HEK293 (cell line): ENCODE measurements at regions not wholly inside any gene's neighbourhood (a gene's known extent, or its start where the extent isn't known, plus 50 kb on each side); places are given as distances from the start of the nearest gene placed in this dataset.

ENCODE experiments used
- CTCF ChIA-PET: fragments of 350-600 bp; formaldehyde crosslinking; extraction: SDS; loops from one replicate; lab custom pipeline; 2021; ENCODE audit warnings: antibody characterized with exemption; lab: Yijun Ruan, JAX
- POLR2A ChIA-PET: fragments of 300-600 bp; formaldehyde crosslinking; extraction: SDS; loops from one replicate; lab custom pipeline; 2020; ENCODE audit warnings: antibody characterized with exemption, inconsistent platforms; lab: Yijun Ruan, JAX
- H3K27ac ChIP-seq: fragments of 200-500 bp; sonication (Bioruptor generic); 2 replicates; pipeline ENCODE4 v1.5.1; 2014; ENCODE audit warnings: low read depth, low read length, control low read depth, inconsistent platforms; ENCODE audit errors: extremely low read depth
- H3K36me3 ChIP-seq, 2 experiments: fragments of 200-500 bp in 1 of 2; sonication (Bioruptor generic) in 1 of 2; 1 replicate in 1 of 2; 2 replicates in 1 of 2; pipeline ENCODE4 v1.5.1; 2014 to 2017; ENCODE audit warnings: inconsistent platforms in 2 of 2, low read length in 2 of 2; ENCODE audit not compliant: control insufficient read depth in 2 of 2, insufficient read depth in 1 of 2
- H3K4me1 ChIP-seq: fragments of 200-500 bp; sonication (Bioruptor generic); 2 replicates; pipeline ENCODE4 v1.5.1; 2014; ENCODE audit warnings: mild to moderate bottlenecking, low read length, inconsistent platforms; ENCODE audit not compliant: control insufficient read depth, insufficient read depth
- H3K4me3 ChIP-seq: 2 replicates; pipeline ENCODE4 v1.5.1; 2011; ENCODE audit warnings: low read depth, mild to moderate bottlenecking, control low read depth, low read length, moderate library complexity
- H3K9me3 ChIP-seq: fragments of 200-500 bp; sonication (Bioruptor generic); 2 replicates; pipeline ENCODE4 v1.5.1; 2014; ENCODE audit warnings: low read depth, low read length, inconsistent platforms; ENCODE audit not compliant: control insufficient read depth, insufficient read depth
- GLI2 ChIP-seq: fragments of 450-650 bp; formaldehyde crosslinking; IDR thresholded peaks from 2 replicates; pipeline ENCODE4; 2017; ENCODE audit warnings: missing biosample characterization, missing genetic modification characterization, low read depth, borderline replicate concordance
- INSM2 ChIP-seq: fragments of 450-650 bp; formaldehyde crosslinking; IDR thresholded peaks from 2 replicates; pipeline ENCODE4 v1.5.1; 2016; ENCODE audit warnings: missing biosample characterization, missing genetic modification characterization
- KLF16 ChIP-seq: fragments of 450-650 bp; formaldehyde crosslinking; IDR thresholded peaks from 2 replicates; pipeline ENCODE4 v1.5.1; 2017; ENCODE audit warnings: missing biosample characterization, missing genetic modification characterization
- REPIN1 ChIP-seq: fragments of 450-650 bp; formaldehyde crosslinking; IDR thresholded peaks from 2 replicates; pipeline ENCODE4 v1.5.1; 2017; ENCODE audit warnings: missing biosample characterization, missing genetic modification characterization, low read depth
- REST ChIP-seq: fragments of 450-650 bp; formaldehyde crosslinking; IDR thresholded peaks from 2 replicates; pipeline ENCODE4 v1.5.1; 2016; ENCODE audit warnings: missing biosample characterization, missing genetic modification characterization
- ZBTB49 ChIP-seq: fragments of 450-650 bp; formaldehyde crosslinking; IDR thresholded peaks from 2 replicates; pipeline ENCODE4 v1.5.1; 2016; ENCODE audit warnings: missing biosample characterization, missing genetic modification characterization, low read depth
- ZFP69B ChIP-seq: fragments of 450-650 bp; formaldehyde crosslinking; IDR thresholded peaks from 2 replicates; pipeline ENCODE4 v1.5.1; 2016; ENCODE audit warnings: missing biosample characterization, missing genetic modification characterization
- ZNF112 ChIP-seq: fragments of 450-650 bp; formaldehyde crosslinking; IDR thresholded peaks from 2 replicates; pipeline ENCODE4 v1.5.0; 2017; ENCODE audit warnings: missing biosample characterization, missing genetic modification characterization
- ZNF211 ChIP-seq: fragments of 450-650 bp; formaldehyde crosslinking; IDR thresholded peaks from 2 replicates; pipeline ENCODE4 v1.5.1; 2016; ENCODE audit warnings: low read depth, missing biosample characterization, missing genetic modification characterization
- ZNF221 ChIP-seq: fragments of 450-650 bp; formaldehyde crosslinking; IDR thresholded peaks from 2 replicates; pipeline ENCODE4 v1.5.1; 2017; ENCODE audit warnings: missing biosample characterization, missing genetic modification characterization, borderline replicate concordance
- ZNF350 ChIP-seq: fragments of 450-650 bp; formaldehyde crosslinking; IDR thresholded peaks from 2 replicates; pipeline ENCODE4 v1.5.0; 2017; ENCODE audit warnings: missing biosample characterization, mild to moderate bottlenecking, missing genetic modification characterization
- ZNF394 ChIP-seq: fragments of 450-650 bp; formaldehyde crosslinking; IDR thresholded peaks from 2 replicates; pipeline ENCODE4 v1.5.1; 2016; ENCODE audit warnings: missing biosample characterization, missing genetic modification characterization, mild to moderate bottlenecking, moderate library complexity, borderline replicate concordance
- ZNF549 ChIP-seq: fragments of 450-650 bp; IDR thresholded peaks from 2 replicates; pipeline ENCODE4 v1.5.1; 2018; ENCODE audit warnings: missing biosample characterization, missing genetic modification characterization, mild to moderate bottlenecking, inconsistent platforms, moderate library complexity
- ZNF558 ChIP-seq: fragments of 450-650 bp; formaldehyde crosslinking; IDR thresholded peaks from 2 replicates; pipeline ENCODE4 v1.5.1; 2016; ENCODE audit warnings: missing biosample characterization, missing genetic modification characterization
- ZNF624 ChIP-seq: fragments of 450-650 bp; formaldehyde crosslinking; IDR thresholded peaks from 2 replicates; pipeline ENCODE4 v1.5.1; 2017; ENCODE audit warnings: missing biosample characterization, missing genetic modification characterization
- ZNF701 ChIP-seq: fragments of 450-650 bp; formaldehyde crosslinking; IDR thresholded peaks from 2 replicates; pipeline ENCODE4 v1.5.1; 2016; ENCODE audit warnings: missing biosample characterization, missing genetic modification characterization
- ZSCAN5A ChIP-seq: fragments of 450-650 bp; formaldehyde crosslinking; IDR thresholded peaks from 2 replicates; pipeline ENCODE4 v1.5.1; 2016; ENCODE audit warnings: missing biosample characterization, missing genetic modification characterization
- TF ChIP-seq, protein P1 (sequence below): fragments of 450-650 bp; formaldehyde crosslinking; conservative IDR thresholded peaks from 2 replicates; pipeline ENCODE4 v1.5.1; 2016; ENCODE audit warnings: low read depth, missing biosample characterization, missing genetic modification characterization

DNA sequence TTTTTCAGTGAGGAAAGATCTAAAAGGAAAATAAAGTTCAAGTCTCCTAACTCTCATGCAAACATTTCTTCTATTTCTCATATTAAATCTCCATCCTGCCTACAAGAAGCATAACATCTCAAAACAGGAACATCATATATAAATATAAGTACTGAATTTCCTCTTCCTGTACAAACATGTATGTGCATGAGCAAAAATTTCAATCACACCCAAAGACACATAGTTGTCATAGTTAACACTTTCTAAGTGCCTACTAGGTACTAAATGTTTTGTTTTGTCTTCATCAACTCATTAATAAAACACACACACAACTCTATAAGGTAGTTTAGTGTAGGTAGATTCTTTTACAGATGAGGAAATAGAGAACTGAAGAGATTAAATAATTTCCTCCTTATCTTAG is 237.1 kb upstream of the ADGRL2 start (continued):
- TF ChIP-seq ZNF701 (tag by site-specific recombination) (no peak), KLF16 (tag by site-specific recombination) (no peak), ZNF211 (no peak), ZNF221 (no peak)

DNA sequence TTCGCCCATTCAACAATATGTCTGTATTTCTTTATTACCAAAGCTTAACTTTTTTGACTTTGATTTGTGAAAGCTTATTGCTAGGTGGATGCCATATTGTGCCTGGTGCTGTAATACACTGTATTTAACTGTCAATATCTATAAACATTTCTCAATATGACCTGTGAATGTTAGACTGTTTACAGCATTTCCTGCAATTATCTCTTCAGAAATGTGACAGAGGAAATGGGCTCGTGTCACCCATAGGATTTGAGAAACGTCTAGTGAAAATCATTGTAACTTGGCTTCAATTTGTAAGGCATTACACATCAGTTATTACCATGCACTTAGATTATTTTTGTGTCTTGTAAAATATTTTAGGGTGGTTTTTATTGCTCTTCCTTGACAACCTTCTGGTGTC is 237.8 kb upstream of the ADGRL2 start:
- Histone ChIP-seq H3K4me1 (no peaks in the 10 kb centered on the region), H3K4me3 (no peak overlapping the region), H3K36me3 (no peaks in the 10 kb centered on the region), H3K27ac (no peak overlapping the region), H3K9me3 (no peaks in the 10 kb centered on the region)
- ChIA-PET CTCF (interaction anchor here (1.9 kb wide), 1 partner anchor 13 kb away, joined by 5 read pairs; no protein-coding TSS in a partner anchor), POLR2A (no interaction called here)
- no peak for TF ChIP-seq ZNF549 (tag by site-specific recombination)

DNA sequence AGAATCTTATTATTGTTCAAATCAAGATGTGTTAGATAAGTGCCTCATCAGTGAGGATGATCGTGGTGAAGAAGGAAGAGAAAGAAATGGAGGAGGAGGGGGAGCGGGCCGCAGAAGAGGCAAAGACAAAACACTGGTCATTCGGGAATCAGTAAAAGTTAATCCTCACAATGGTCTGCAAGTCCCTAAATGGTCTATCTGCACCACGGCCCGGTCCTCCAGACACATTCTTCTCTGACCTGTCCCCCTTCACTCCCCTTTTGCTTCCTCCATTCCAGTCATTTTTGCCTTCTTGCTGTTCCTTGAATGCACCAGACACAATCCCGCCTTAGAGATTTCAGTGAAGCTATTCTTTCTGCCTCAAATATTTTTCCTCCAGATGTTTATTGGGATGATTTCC is 240.1 kb upstream of the ADGRL2 start:
- ChIA-PET POLR2A (no interaction called here), CTCF (interaction anchor here (0.8 kb wide), 1 partner anchor 8 kb away, joined by 3 read pairs; no protein-coding TSS in a partner anchor)
- Histone ChIP-seq H3K9me3 (no peaks in the 10 kb centered on the region), H3K36me3 (no peaks in the 10 kb centered on the region), H3K27ac (no peak overlapping the region), H3K4me3 (no peak overlapping the region), H3K4me1 (no peaks in the 10 kb centered on the region)
- TF ChIP-seq ZSCAN5A (tag by site-specific recombination) (no peak), GLI2 (no peak), INSM2 (no peak), ZNF558 (tag by site-specific recombination) (no peak), ZNF350 (tag by site-specific recombination) (no peak), REPIN1 (no peak), ZNF624 (no peak), ZFP69B (tag by site-specific recombination) (no peak), REST (no peak), ZNF112 (tag by site-specific recombination) (no peak), ZNF394 (tag by site-specific recombination) (no peak), ZBTB49 (tag by site-specific recombination) (no peak)
- TF ChIP-seq, protein P1, sequence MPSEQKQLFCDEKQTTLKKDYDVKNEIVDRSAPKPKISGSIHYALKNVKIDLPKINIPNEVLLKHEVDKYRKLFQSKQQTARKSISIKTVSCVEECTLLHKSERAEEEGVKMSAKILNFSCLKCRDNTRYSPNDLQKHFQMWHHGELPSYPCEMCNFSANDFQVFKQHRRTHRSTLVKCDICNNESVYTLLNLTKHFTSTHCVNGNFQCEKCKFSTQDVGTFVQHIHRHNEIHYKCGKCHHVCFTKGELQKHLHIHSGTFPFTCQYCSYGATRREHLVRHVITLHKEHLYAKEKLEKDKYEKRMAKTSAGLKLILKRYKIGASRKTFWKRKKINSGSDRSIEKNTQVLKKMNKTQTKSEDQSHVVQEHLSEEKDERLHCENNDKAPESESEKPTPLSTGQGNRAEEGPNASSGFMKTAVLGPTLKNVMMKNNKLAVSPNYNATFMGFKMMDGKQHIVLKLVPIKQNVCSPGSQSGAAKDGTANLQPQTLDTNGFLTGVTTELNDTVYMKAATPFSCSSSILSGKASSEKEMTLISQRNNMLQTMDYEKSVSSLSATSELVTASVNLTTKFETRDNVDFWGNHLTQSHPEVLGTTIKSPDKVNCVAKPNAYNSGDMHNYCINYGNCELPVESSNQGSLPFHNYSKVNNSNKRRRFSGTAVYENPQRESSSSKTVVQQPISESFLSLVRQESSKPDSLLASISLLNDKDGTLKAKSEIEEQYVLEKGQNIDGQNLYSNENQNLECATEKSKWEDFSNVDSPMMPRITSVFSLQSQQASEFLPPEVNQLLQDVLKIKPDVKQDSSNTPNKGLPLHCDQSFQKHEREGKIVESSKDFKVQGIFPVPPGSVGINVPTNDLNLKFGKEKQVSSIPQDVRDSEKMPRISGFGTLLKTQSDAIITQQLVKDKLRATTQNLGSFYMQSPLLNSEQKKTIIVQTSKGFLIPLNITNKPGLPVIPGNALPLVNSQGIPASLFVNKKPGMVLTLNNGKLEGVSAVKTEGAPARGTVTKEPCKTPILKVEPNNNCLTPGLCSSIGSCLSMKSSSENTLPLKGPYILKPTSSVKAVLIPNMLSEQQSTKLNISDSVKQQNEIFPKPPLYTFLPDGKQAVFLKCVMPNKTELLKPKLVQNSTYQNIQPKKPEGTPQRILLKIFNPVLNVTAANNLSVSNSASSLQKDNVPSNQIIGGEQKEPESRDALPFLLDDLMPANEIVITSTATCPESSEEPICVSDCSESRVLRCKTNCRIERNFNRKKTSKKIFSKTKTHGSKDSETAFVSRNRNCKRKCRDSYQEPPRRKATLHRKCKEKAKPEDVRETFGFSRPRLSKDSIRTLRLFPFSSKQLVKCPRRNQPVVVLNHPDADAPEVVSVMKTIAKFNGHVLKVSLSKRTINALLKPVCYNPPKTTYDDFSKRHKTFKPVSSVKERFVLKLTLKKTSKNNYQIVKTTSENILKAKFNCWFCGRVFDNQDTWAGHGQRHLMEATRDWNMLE: no peak
